ENCODE measurements at regions not wholly inside any gene's neighbourhood (a gene's known extent, or its start where the extent isn't known, plus 50 kb on each side); places are given as distances from the start of the nearest gene placed in this dataset.
"Not testable (repeated sequence)": the region's sequence is repeated elsewhere in the genome, so short reads cannot be mapped to it uniquely, and the experiment has no call there.

GRCh38 chr2:131835621-131836091, 308.0 kb downstream of the CCDC74A start:
- TF ChIP-seq CTCF (IDR thresholded peaks at IDR 0.05; ENCODE audit: low read length, missing control alignments): no peak
- DNase-seq (ENCODE audit: low read depth): no peak

DNA sequence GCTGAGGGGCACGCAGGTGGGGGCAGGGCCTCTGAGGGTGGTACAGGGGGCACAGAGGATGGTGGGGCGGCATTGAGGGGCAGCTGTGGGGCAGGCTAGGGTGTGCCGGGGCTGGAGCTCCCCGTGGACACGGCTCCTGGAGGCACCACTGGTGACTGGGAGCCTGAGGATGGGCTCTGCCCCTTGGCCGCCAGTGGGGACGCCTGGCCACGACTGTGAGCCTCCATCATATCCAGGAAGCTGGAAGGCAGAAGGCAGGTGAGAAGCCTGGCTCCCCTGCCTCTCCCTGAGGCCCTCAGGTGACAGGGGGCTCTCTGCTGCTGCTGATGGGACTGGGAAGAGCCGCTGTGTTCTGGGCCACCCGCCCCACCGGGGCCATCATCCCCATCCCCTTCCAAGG, 308.4 kb downstream of the CCDC74A start:
- not testable (repeated sequence) for H3K4me3 ChIP-seq (replicated peaks; ENCODE audit: low read depth, low read length); DNase-seq (ENCODE audit: low read depth)

More at GRCh38 chr2:131835621-131836091, 308.0 kb downstream of the CCDC74A start:
- H3K4me3 ChIP-seq (replicated peaks; ENCODE audit: low read depth, low read length): no peak overlapping the region

GRCh38 chr2:131844044-131844443, 316.4 kb downstream of the CCDC74A start:
- DNase-seq (ENCODE audit: low read depth); H3K4me3 ChIP-seq (replicated peaks; ENCODE audit: low read depth, low read length): not testable (repeated sequence)

DNA sequence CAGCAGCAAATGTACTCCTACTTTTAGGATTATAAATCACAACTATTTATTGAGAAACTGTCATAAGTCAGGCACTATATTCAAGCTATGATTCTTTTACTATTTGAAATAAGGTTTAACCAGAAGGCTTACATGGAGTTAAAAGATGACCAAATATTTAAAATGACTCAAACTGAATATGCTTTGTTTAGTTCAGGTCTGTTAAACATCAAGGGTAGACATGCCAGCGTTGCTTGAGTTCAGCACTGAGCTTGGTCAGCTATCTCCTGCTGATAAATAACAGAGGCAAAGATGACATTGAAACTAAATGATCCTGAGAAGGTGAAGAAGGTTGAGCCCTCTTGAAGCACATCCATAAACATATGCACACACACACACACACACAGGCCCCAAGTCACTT, 305.6 kb downstream of the ANKRD30BL start:
- not testable (repeated sequence) for DNase-seq (ENCODE audit: low read depth)

GRCh38 chr2:131858197-131858596, 303.6 kb downstream of the ANKRD30BL start:
- peak; percentile 20 for DNase-seq (ENCODE audit: low read depth)
- TF ChIP-seq CTCF (IDR thresholded peaks at IDR 0.05; ENCODE audit: low read length, missing control alignments): peak; percentile 35
- H3K4me3 ChIP-seq (replicated peaks; ENCODE audit: low read depth, low read length): not testable (repeated sequence)

More for the DNA sequence above, 305.6 kb downstream of the ANKRD30BL start:
- not testable (repeated sequence) for H3K4me3 ChIP-seq (replicated peaks; ENCODE audit: low read depth, low read length)
